Liver (tissue), 8 donors: ENCODE measurements at regions not wholly inside any gene's neighbourhood (a gene's known extent, or its start where the extent isn't known, plus 50 kb on each side); places are given as distances from the start of the nearest gene placed in this dataset.

Experiments
- DNase-seq: peaks from one replicate; pipeline ENCODE4 v3.0.0-alpha.2; 2017; ENCODE audit warnings: low spot score
- H3K27ac ChIP-seq, 2 donors: one replicate each; pipeline ENCODE4 v1.7.0; 2013; ENCODE audit warnings: inconsistent platforms in 2 of 2, low read length in 2 of 2, control low read depth in 1 of 2, low read depth in 1 of 2, mild to moderate bottlenecking in 1 of 2
- H3K27me3 ChIP-seq, 4 donors: one replicate each; pipeline versions ENCODE4 v1.6.1 to v1.7.0; 2013; ENCODE audit warnings: low read length in 3 of 4, inconsistent platforms in 1 of 4, mild to moderate bottlenecking in 1 of 4, moderate library complexity in 1 of 4; ENCODE audit not compliant: control insufficient read depth in 4 of 4, insufficient read depth in 4 of 4
- H3K36me3 ChIP-seq, 4 donors: one replicate each; pipeline versions ENCODE4 v1.6.1 to v1.7.0; 2013; ENCODE audit warnings: low read length in 3 of 4, mild to moderate bottlenecking in 3 of 4, low read depth in 1 of 4, moderate library complexity in 1 of 4; ENCODE audit not compliant: control insufficient read depth in 4 of 4, insufficient read depth in 3 of 4
- H3K4me1 ChIP-seq, 4 donors: one replicate each; pipeline versions ENCODE4 v1.6.1 to v1.7.0; 2013; ENCODE audit warnings: low read length in 3 of 4, mild to moderate bottlenecking in 3 of 4, moderate library complexity in 1 of 4; ENCODE audit not compliant: control insufficient read depth in 4 of 4, insufficient read depth in 4 of 4
- H3K4me3 ChIP-seq, 3 donors: one replicate each; pipeline versions ENCODE4 v1.6.1 to v1.7.0; 2013; ENCODE audit warnings: low read length in 3 of 3, control low read depth in 1 of 3, low read depth in 1 of 3, mild to moderate bottlenecking in 1 of 3
- H3K9ac ChIP-seq, 2 donors: one replicate each; pipeline ENCODE4 v1.7.0; 2013; ENCODE audit warnings: low read length in 2 of 2, mild to moderate bottlenecking in 2 of 2, moderate library complexity in 2 of 2, control low read depth in 1 of 2, low read depth in 1 of 2
- H3K9me3 ChIP-seq, 4 donors: one replicate each; pipeline versions ENCODE4 v1.6.1 to v1.7.0; 2013; ENCODE audit warnings: low read length in 3 of 4; ENCODE audit not compliant: control insufficient read depth in 4 of 4
- CTCF ChIP-seq: fragments of 150-350 bp; IDR thresholded peaks from 2 replicates; pipeline ENCODE4 v1.5.1; 2017; ENCODE audit warnings: improper control_type of control experiment, low read depth, low read length; ENCODE audit not compliant: missing input control
- EGR1 ChIP-seq, 2 donors: IDR thresholded peaks; 2 replicates each; pipeline ENCODE4 v1.6.1; 2016 to 2018; ENCODE audit warnings: antibody characterized with exemption in 2 of 2, low read depth in 2 of 2
- FOXA1 ChIP-seq: IDR thresholded peaks from 2 replicates; pipeline ENCODE4 v1.6.1; 2016; ENCODE audit warnings: antibody characterized with exemption
- FOXA2 ChIP-seq: IDR thresholded peaks from 2 replicates; pipeline ENCODE4 v1.6.1; 2016; ENCODE audit warnings: antibody characterized with exemption
- GABPA ChIP-seq, 2 donors: IDR thresholded peaks in 1 of 2; conservative IDR thresholded peaks in 1 of 2; 2 replicates each; pipeline ENCODE4 v1.6.1; 2016; ENCODE audit warnings: antibody characterized with exemption in 2 of 2, mild to moderate bottlenecking in 1 of 2, moderate library complexity in 1 of 2
- HNF4A ChIP-seq, 2 donors: conservative IDR thresholded peaks; 2 replicates each; pipeline ENCODE4 v1.6.1; 2016; ENCODE audit warnings: antibody characterized with exemption in 2 of 2, mild to moderate bottlenecking in 2 of 2
- HNF4G ChIP-seq: IDR thresholded peaks from 2 replicates; pipeline ENCODE4 v1.6.1; 2016; ENCODE audit warnings: antibody characterized with exemption
- JUND ChIP-seq, 2 donors: IDR thresholded peaks; 2 replicates each; pipeline ENCODE4 v1.6.1; 2016; ENCODE audit warnings: antibody characterized with exemption in 2 of 2
- NR2F2 ChIP-seq: IDR thresholded peaks from 2 replicates; pipeline ENCODE4 v1.6.1; 2016; ENCODE audit warnings: antibody characterized with exemption
- RAD21 ChIP-seq, 2 donors: IDR thresholded peaks; 2 replicates each; pipeline ENCODE4 v1.6.1; 2016; ENCODE audit warnings: antibody characterized with exemption in 2 of 2, mild to moderate bottlenecking in 2 of 2
- RXRA ChIP-seq, 2 donors: IDR thresholded peaks; 2 replicates each; pipeline ENCODE4 v1.6.1; 2017 to 2018; ENCODE audit warnings: antibody characterized with exemption in 2 of 2, mild to moderate bottlenecking in 1 of 2
- SP1 ChIP-seq: IDR thresholded peaks from 2 replicates; pipeline ENCODE4 v1.6.1; 2018; ENCODE audit warnings: antibody characterized with exemption, mild to moderate bottlenecking
- TAF1 ChIP-seq: conservative IDR thresholded peaks from 2 replicates; pipeline ENCODE4 v1.6.1; 2016; ENCODE audit warnings: antibody characterized with exemption, mild to moderate bottlenecking
- YY1 ChIP-seq: IDR thresholded peaks from 2 replicates; pipeline ENCODE4 v1.6.1; 2016; ENCODE audit warnings: antibody characterized with exemption, mild to moderate bottlenecking
- ZBTB33 ChIP-seq: IDR thresholded peaks from 2 replicates; pipeline ENCODE4 v1.6.1; 2016; ENCODE audit warnings: antibody characterized with exemption
- WGBS: extraction: QIAGEN DNeasy Blood & Tissue Kit; methylation state at CpG from one replicate; pipeline ENCODE4 v1.1.7; 2013; 5-methylcytosine and 5-hydroxymethylcytosine counted together
- TF ChIP-seq, protein P1 (sequence below): IDR thresholded peaks from 2 replicates; pipeline ENCODE4 v1.6.1; 2016; ENCODE audit warnings: antibody characterized with exemption, mild to moderate bottlenecking
- TF ChIP-seq, protein P2 (sequence below): IDR thresholded peaks from 2 replicates; pipeline ENCODE4 v1.6.1; 2016; ENCODE audit warnings: antibody characterized with exemption
- TF ChIP-seq, protein P3 (sequence below): IDR thresholded peaks from 2 replicates; pipeline ENCODE4 v1.6.1; 2016; ENCODE audit warnings: antibody characterized with exemption
- donor health status: healthy.
- donor health status: healthy.
- donor health status: healthy.
- donor health status: healthy.
- donor health status: healthy.

DNA sequence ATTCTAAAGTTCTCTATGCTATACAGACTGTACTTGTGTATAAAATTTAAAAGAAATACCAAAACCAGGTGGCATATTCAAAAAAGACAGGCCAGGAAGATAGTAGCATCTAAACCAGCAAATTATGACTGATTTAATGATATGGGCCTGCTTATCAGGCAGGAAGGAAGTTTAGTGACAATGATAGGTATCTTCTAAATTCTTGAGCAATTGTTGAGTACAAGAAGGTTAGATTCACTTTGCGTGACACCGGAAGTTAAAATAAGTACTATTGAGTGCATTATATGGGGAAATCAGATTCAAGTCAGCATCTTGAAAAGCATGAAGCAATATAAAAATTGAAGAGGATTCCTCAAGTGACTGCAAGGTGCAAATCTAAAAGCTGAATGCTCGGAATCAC, 186.8 kb upstream of the RGS18 start:
- Histone ChIP-seq H3K27ac (no peak overlapping the region), H3K9ac (no peak overlapping the region), H3K4me3 (no peak overlapping the region), H3K9me3 (no peaks in the 10 kb centered on the region), H3K27me3 (no peaks in the 10 kb centered on the region), H3K4me1 (no peaks in the 10 kb centered on the region), H3K36me3 (no peaks in the 10 kb centered on the region)
- no peak for TF ChIP-seq CTCF
- TF ChIP-seq, protein P1, sequence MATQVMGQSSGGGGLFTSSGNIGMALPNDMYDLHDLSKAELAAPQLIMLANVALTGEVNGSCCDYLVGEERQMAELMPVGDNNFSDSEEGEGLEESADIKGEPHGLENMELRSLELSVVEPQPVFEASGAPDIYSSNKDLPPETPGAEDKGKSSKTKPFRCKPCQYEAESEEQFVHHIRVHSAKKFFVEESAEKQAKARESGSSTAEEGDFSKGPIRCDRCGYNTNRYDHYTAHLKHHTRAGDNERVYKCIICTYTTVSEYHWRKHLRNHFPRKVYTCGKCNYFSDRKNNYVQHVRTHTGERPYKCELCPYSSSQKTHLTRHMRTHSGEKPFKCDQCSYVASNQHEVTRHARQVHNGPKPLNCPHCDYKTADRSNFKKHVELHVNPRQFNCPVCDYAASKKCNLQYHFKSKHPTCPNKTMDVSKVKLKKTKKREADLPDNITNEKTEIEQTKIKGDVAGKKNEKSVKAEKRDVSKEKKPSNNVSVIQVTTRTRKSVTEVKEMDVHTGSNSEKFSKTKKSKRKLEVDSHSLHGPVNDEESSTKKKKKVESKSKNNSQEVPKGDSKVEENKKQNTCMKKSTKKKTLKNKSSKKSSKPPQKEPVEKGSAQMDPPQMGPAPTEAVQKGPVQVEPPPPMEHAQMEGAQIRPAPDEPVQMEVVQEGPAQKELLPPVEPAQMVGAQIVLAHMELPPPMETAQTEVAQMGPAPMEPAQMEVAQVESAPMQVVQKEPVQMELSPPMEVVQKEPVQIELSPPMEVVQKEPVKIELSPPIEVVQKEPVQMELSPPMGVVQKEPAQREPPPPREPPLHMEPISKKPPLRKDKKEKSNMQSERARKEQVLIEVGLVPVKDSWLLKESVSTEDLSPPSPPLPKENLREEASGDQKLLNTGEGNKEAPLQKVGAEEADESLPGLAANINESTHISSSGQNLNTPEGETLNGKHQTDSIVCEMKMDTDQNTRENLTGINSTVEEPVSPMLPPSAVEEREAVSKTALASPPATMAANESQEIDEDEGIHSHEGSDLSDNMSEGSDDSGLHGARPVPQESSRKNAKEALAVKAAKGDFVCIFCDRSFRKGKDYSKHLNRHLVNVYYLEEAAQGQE = no peak
- no peak for TF ChIP-seq TAF1
- WGBS = 76% methylated on average over 3 of the region's 3 CpGs
- no peak for DNase-seq

GRCh38 chr1:191974004-191974403, 184.3 kb upstream of the RGS18 start:
- Histone ChIP-seq H3K4me1 (no peaks in the 10 kb centered on the region), H3K36me3 (no peaks in the 10 kb centered on the region), H3K9ac (no peak overlapping the region), H3K27ac (no peak overlapping the region), H3K27me3 (no peaks in the 10 kb centered on the region), H3K9me3 (no peaks in the 10 kb centered on the region), H3K4me3 (no peak overlapping the region)
- no peak for DNase-seq
- TF ChIP-seq HNF4G (no peak), GABPA (IDR thresholded peaks at IDR 0.05 in 1 of 2, conservative IDR thresholded peaks at IDR 0.05 in 1 of 2) (no peak), RAD21 (IDR thresholded peaks at IDR 0.05) (no peak), SP1 (no peak), TAF1 (no peak), FOXA2 (no peak), NR2F2 (no peak), FOXA1 (no peak), EGR1 (IDR thresholded peaks at IDR 0.05; ENCODE audit: low read depth in 2 of 2) (no peak), JUND (IDR thresholded peaks at IDR 0.05) (no peak), HNF4A (conservative IDR thresholded peaks at IDR 0.05) (no peak), ZBTB33 (no peak), YY1 (no peak), RXRA (IDR thresholded peaks at IDR 0.05) (no peak), CTCF (no peak)
- TF ChIP-seq, protein P1 = no peak
- TF ChIP-seq, protein P2, sequence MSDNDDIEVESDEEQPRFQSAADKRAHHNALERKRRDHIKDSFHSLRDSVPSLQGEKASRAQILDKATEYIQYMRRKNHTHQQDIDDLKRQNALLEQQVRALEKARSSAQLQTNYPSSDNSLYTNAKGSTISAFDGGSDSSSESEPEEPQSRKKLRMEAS = no peak
- TF ChIP-seq, protein P3, sequence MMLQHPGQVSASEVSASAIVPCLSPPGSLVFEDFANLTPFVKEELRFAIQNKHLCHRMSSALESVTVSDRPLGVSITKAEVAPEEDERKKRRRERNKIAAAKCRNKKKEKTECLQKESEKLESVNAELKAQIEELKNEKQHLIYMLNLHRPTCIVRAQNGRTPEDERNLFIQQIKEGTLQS = no peak
- 48% methylated on average over 2 of the region's 2 CpGs for WGBS
